GM21737 (cell line): ENCODE measurements at regions not wholly inside any gene's neighbourhood (a gene's known extent, or its start where the extent isn't known, plus 50 kb on each side); places are given as distances from the start of the nearest gene placed in this dataset.
"Not testable (repeated sequence)": the region's sequence is repeated elsewhere in the genome, so short reads cannot be mapped to it uniquely, and the experiment has no call there.

Source experiments
- ATAC-seq: cut with Tn5 transposase; IDR thresholded peaks from one replicate; pipeline ENCODE4 v1.9.1; 2021; ENCODE audit warnings: mild to moderate bottlenecking, moderate library complexity; ENCODE audit not compliant: unreplicated experiment

- ATAC-seq, result no peak
Measured at GRCh38 chr7:65254061-65254460, 119.6 kb upstream of the ZNF92 start.

GRCh38 chr7:65251851-65252620 is 121.6 kb upstream of the ZNF92 start:
- peak; percentile 70 for ATAC-seq

- no peak for ATAC-seq
Measured at GRCh38 chr7:65250697-65251395, 122.8 kb upstream of the ZNF92 start.

- no peak for ATAC-seq
Measured at GRCh38 chr7:65250216-65250615, 123.4 kb upstream of the ZNF92 start.

GRCh38 chr7:65247491-65247890 is 126.2 kb upstream of the ZNF92 start:
- no peak for ATAC-seq

- no peak for ATAC-seq
Measured at GRCh38 chr7:65239707-65240352, 133.8 kb upstream of the ZNF92 start.

GRCh38 chr7:65239324-65239706 is 134.3 kb upstream of the ZNF92 start:
- ATAC-seq, result no peak

GRCh38 chr7:65238785-65239184 is 134.9 kb upstream of the ZNF92 start:
- no peak for ATAC-seq

GRCh38 chr7:65235586-65235985 is 138.1 kb upstream of the ZNF92 start:
- no peak for ATAC-seq

GRCh38 chr7:65233409-65234034 is 140.1 kb upstream of the ZNF92 start:
- no peak for ATAC-seq

GRCh38 chr7:65230231-65230630 is 143.4 kb upstream of the ZNF92 start:
- no peak for ATAC-seq

- ATAC-seq, result no peak
Measured at GRCh38 chr7:65225422-65226006, 148.1 kb upstream of the ZNF92 start.

GRCh38 chr7:65222655-65223054 is 151.0 kb upstream of the ZNF92 start:
- ATAC-seq, result no peak

GRCh38 chr7:65221683-65222082 is 152.0 kb upstream of the ZNF92 start:
- no peak for ATAC-seq

- ATAC-seq, result no peak
Measured at GRCh38 chr7:65219623-65220022, 154.0 kb upstream of the ZNF92 start.

- no peak for ATAC-seq
Measured at GRCh38 chr7:65216469-65216868, 157.2 kb upstream of the ZNF92 start.

- not testable (repeated sequence) for ATAC-seq
Measured at GRCh38 chr7:65213260-65213659, 160.4 kb upstream of the ZNF92 start.

- not testable (repeated sequence) for ATAC-seq
Measured at GRCh38 chr7:65199221-65199620, 174.4 kb upstream of the ZNF92 start.

- ATAC-seq, result not testable (repeated sequence)
Measured at GRCh38 chr7:65193334-65194058, 180.2 kb upstream of the ZNF92 start.

GRCh38 chr7:65177041-65177440 is 170.6 kb upstream of the ERV3-1 start:
- ATAC-seq, result not testable (repeated sequence)
